NOMO-1 treated with DMSO at 0.1 percent for 48 hours (cell line): ENCODE measurements at regions not wholly inside any gene's neighbourhood (a gene's known extent, or its start where the extent isn't known, plus 50 kb on each side); places are given as distances from the start of the nearest gene placed in this dataset.
"Not testable (repeated sequence)": the region's sequence is repeated elsewhere in the genome, so short reads cannot be mapped to it uniquely, and the experiment has no call there.

Experiments
- DNase-seq: peaks from one replicate; lab custom pipeline; 2025; ENCODE audit not compliant: unreplicated experiment; lab: John Stamatoyannopoulos, UW

- DNase-seq: no peak
Measured at GRCh38 chr2:16738361-16739225, 73.0 kb upstream of the CYRIA start.

- DNase-seq: no peak
Measured at GRCh38 chr2:16737812-16738211, 72.2 kb upstream of the CYRIA start.

GRCh38 chr2:16736633-16737032 lies 71.0 kb upstream of the CYRIA start:
- DNase-seq: no peak

- no peak for DNase-seq
Measured at GRCh38 chr2:16729335-16729734, 63.7 kb upstream of the CYRIA start.

- DNase-seq: no peak
Measured at GRCh38 chr2:16728351-16729136, 62.9 kb upstream of the CYRIA start.

- not testable (repeated sequence) for DNase-seq
Measured at GRCh38 chr2:16727849-16728248, 62.2 kb upstream of the CYRIA start.

- no peak for DNase-seq
Measured at GRCh38 chr2:16727256-16727655, 61.6 kb upstream of the CYRIA start.

- DNase-seq: no peak
Measured at GRCh38 chr2:16726577-16726976, 60.9 kb upstream of the CYRIA start.

- DNase-seq: peak; percentile 53
Measured at GRCh38 chr2:16726147-16726546, 60.5 kb upstream of the CYRIA start.

- DNase-seq: no peak
Measured at GRCh38 chr2:16725549-16725948, 59.9 kb upstream of the CYRIA start.

GRCh38 chr2:16722677-16723076 lies 57.0 kb upstream of the CYRIA start:
- no peak for DNase-seq

GRCh38 chr2:16722126-16722525 lies 56.5 kb upstream of the CYRIA start:
- DNase-seq: no peak

GRCh38 chr2:16721529-16721928 lies 55.9 kb upstream of the CYRIA start:
- not testable (repeated sequence) for DNase-seq

- not testable (repeated sequence) for DNase-seq
Measured at GRCh38 chr2:16720737-16721136, 55.1 kb upstream of the CYRIA start.

- no peak for DNase-seq
Measured at GRCh38 chr2:16719485-16719808, 53.8 kb upstream of the CYRIA start.

GRCh38 chr2:16718576-16719484 lies 53.2 kb upstream of the CYRIA start:
- no peak for DNase-seq

- peak; percentile 80 for DNase-seq
Measured at GRCh38 chr2:16717477-16717876, 51.8 kb upstream of the CYRIA start.

GRCh38 chr2:16716944-16717343 lies 51.3 kb upstream of the CYRIA start:
- DNase-seq: no peak

- DNase-seq: no peak
Measured at GRCh38 chr2:16716024-16716423, 50.4 kb upstream of the CYRIA start.
